Loucy (cell line): ENCODE measurements at regions not wholly inside any gene's neighbourhood (a gene's known extent, or its start where the extent isn't known, plus 50 kb on each side); places are given as distances from the start of the nearest gene placed in this dataset.

Source experiments
- EZH2phosphoT487 ChIP-seq: fragments of 200-600 bp; IDR thresholded peaks from 2 replicates; pipeline ENCODE4 v1.6.1; 2018; ENCODE audit warnings: antibody characterized with exemption, mild to moderate bottlenecking, moderate library complexity, borderline replicate concordance
- TF ChIP-seq, protein P1 (sequence below): fragments of 200-600 bp; sonication (generic); conservative IDR thresholded peaks from 2 replicates; pipeline ENCODE4 v1.5.1; 2014; ENCODE audit warnings: mild to moderate bottlenecking, antibody characterized with exemption, low read length

DNA sequence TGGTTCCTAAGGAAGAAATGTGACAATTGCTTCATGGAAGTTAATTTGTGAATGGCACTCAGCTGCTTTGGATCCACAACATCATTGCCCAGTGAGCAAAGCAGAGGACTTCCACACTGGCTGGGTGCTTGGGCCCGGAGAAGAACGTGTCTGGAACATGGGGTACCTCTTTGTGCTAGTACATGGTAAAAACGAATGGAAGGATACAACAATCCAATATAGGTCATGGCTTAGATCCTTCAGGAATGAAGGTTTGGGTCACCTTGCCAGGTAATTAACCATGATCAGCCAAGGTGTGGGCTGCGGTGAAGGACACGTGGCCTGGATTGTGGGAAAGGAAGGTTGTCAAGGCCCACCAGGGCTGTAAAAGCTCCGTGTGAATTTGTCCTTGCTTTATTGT lies 245.9 kb upstream of the HS6ST1 start:
- TF ChIP-seq, protein P1, sequence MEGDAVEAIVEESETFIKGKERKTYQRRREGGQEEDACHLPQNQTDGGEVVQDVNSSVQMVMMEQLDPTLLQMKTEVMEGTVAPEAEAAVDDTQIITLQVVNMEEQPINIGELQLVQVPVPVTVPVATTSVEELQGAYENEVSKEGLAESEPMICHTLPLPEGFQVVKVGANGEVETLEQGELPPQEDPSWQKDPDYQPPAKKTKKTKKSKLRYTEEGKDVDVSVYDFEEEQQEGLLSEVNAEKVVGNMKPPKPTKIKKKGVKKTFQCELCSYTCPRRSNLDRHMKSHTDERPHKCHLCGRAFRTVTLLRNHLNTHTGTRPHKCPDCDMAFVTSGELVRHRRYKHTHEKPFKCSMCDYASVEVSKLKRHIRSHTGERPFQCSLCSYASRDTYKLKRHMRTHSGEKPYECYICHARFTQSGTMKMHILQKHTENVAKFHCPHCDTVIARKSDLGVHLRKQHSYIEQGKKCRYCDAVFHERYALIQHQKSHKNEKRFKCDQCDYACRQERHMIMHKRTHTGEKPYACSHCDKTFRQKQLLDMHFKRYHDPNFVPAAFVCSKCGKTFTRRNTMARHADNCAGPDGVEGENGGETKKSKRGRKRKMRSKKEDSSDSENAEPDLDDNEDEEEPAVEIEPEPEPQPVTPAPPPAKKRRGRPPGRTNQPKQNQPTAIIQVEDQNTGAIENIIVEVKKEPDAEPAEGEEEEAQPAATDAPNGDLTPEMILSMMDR: no peak
- no peak for TF ChIP-seq EZH2phosphoT487
